ENCODE measurements at regions not wholly inside any gene's neighbourhood (a gene's known extent, or its start where the extent isn't known, plus 50 kb on each side); places are given as distances from the start of the nearest gene placed in this dataset.

GRCh38 chr5:152337484-152337883 lies 67.6 kb downstream of the NMUR2 start:
- no peak for DNase-seq

- DNase-seq: no peak
Observed at GRCh38 chr5:152335461-152335860, 69.6 kb downstream of the NMUR2 start.

GRCh38 chr5:152332716-152333460 lies 72.2 kb downstream of the NMUR2 start:
- DNase-seq: no peak

GRCh38 chr5:152331718-152332117 lies 73.4 kb downstream of the NMUR2 start:
- no peak for DNase-seq

- DNase-seq: no peak
Observed at GRCh38 chr5:152331006-152331405, 74.1 kb downstream of the NMUR2 start.

GRCh38 chr5:152329761-152330283 lies 75.3 kb downstream of the NMUR2 start:
- DNase-seq: no peak

GRCh38 chr5:152329207-152329606 lies 75.9 kb downstream of the NMUR2 start:
- no peak for DNase-seq

GRCh38 chr5:152315942-152316341 lies 89.1 kb downstream of the NMUR2 start:
- no peak for DNase-seq

- no peak for DNase-seq
Observed at GRCh38 chr5:152314196-152314829, 90.8 kb downstream of the NMUR2 start.

GRCh38 chr5:152309926-152310450 lies 95.1 kb downstream of the NMUR2 start:
- no peak for DNase-seq

- DNase-seq: no peak
Observed at GRCh38 chr5:152306386-152306785, 98.7 kb downstream of the NMUR2 start.

GRCh38 chr5:152305525-152305924 lies 99.6 kb downstream of the NMUR2 start:
- DNase-seq: no peak

- DNase-seq: no peak
Observed at GRCh38 chr5:152303841-152304240, 101.2 kb downstream of the NMUR2 start.

- DNase-seq: no peak
Observed at GRCh38 chr5:152297866-152298265, 107.2 kb downstream of the NMUR2 start.

GRCh38 chr5:152293189-152293588 lies 111.9 kb downstream of the NMUR2 start:
- DNase-seq: no peak

GRCh38 chr5:152290181-152290580 lies 114.9 kb downstream of the NMUR2 start:
- DNase-seq: no peak

- DNase-seq: no peak
Observed at GRCh38 chr5:152288917-152289595, 116.0 kb downstream of the NMUR2 start.

- no peak for DNase-seq
Observed at GRCh38 chr5:152288499-152288898, 116.6 kb downstream of the NMUR2 start.

GRCh38 chr5:152285764-152286163 lies 119.3 kb downstream of the NMUR2 start:
- no peak for DNase-seq

- DNase-seq: no peak
Observed at GRCh38 chr5:152282331-152282730, 122.7 kb downstream of the NMUR2 start.

GRCh38 chr5:152277936-152278335 lies 127.1 kb downstream of the NMUR2 start:
- DNase-seq: no peak

GRCh38 chr5:152274224-152274623 lies 130.9 kb downstream of the NMUR2 start:
- no peak for DNase-seq

- DNase-seq: no peak
Observed at GRCh38 chr5:152271420-152271819, 133.7 kb downstream of the NMUR2 start.

GRCh38 chr5:152270096-152270495 lies 135.0 kb downstream of the NMUR2 start:
- no peak for DNase-seq

All from T1000 (cell line).